Prostate gland (tissue), 2 donors: ENCODE measurements at regions not wholly inside any gene's neighbourhood (a gene's known extent, or its start where the extent isn't known, plus 50 kb on each side); places are given as distances from the start of the nearest gene placed in this dataset.

Experiments used
- DNase-seq: peaks from one replicate; pipeline ENCODE4 v3.0.0-alpha.2; 2019; ENCODE audit warnings: low spot score
- H3K27ac ChIP-seq, 2 donors: fragments of 200-600 bp; sonication (generic); 2 replicates each; pipeline ENCODE4 v1.5.1; 2017 to 2019
- H3K27me3 ChIP-seq: fragments of 200-600 bp; sonication (generic); replicated peaks from 2 replicates; pipeline ENCODE4 v1.5.1; 2019; ENCODE audit not compliant: insufficient read depth
- H3K36me3 ChIP-seq, 2 donors: fragments of 200-600 bp; sonication (generic); 1 replicate in 1 of 2; 2 replicates in 1 of 2; pipeline versions ENCODE4 v1.5.1 to v1.8.1; 2017 to 2019
- H3K4me1 ChIP-seq: fragments of 200-600 bp; sonication (generic); replicated peaks from 2 replicates; pipeline ENCODE4 v1.5.1; 2019
- H3K4me3 ChIP-seq, 2 donors: fragments of 200-600 bp; sonication (generic); 2 replicates each; pipeline ENCODE4 v1.5.1; 2017 to 2019
- H3K9me3 ChIP-seq: fragments of 200-600 bp; sonication (generic); 2 replicates; pipeline ENCODE4 v1.5.1; 2017
- CTCF ChIP-seq, 4 experiments: fragments of 200-600 bp in 2 of 4; fragments of 450-650 bp in 2 of 4; sonication (generic) in 2 of 4; IDR thresholded peaks; 1 replicate in 3 of 4; 2 replicates in 1 of 4; pipeline ENCODE4 v1.5.1; 2016 to 2019; ENCODE audit warnings: antibody characterized with exemption in 4 of 4, mild to moderate bottlenecking in 2 of 4, moderate library complexity in 2 of 4
- POLR2A ChIP-seq: fragments of 450-650 bp; IDR thresholded peaks from one replicate; pipeline ENCODE4 v1.6.1; 2016; ENCODE audit warnings: antibody characterized with exemption, mild to moderate bottlenecking
- POLR2AphosphoS5 ChIP-seq: sonication (generic); formaldehyde crosslinking; IDR thresholded peaks from one replicate; pipeline ENCODE4 v1.6.1; 2017; ENCODE audit warnings: antibody characterized with exemption
- WGBS: methylation state at CpG from one replicate; pipeline ENCODE4 v1.1.5; 2018; 5-methylcytosine and 5-hydroxymethylcytosine counted together
- intact Hi-C: fragments of 100-400 bp; cut with DNase I; formaldehyde crosslinking; loops from one replicate; pipeline ENCODE4 v1.14.2; 2022

- TF ChIP-seq POLR2AphosphoS5: no peak
- TF ChIP-seq POLR2A: no peak
- no peak for TF ChIP-seq CTCF (IDR thresholded peaks at IDR 0.05)
- Histone ChIP-seq H3K27me3 (no peaks in the 10 kb centered on the region), H3K4me3 (no peak overlapping the region), H3K27ac (no peak overlapping the region), H3K36me3 (no peaks in the 10 kb centered on the region), H3K4me1 (no peaks in the 10 kb centered on the region), H3K9me3 (no peaks in the 10 kb centered on the region)
- DNase-seq: no peak
- intact Hi-C loops: no loop called here
- 95% methylated on average over 2 of the region's 2 CpGs for WGBS
These were observed 93.7 kb upstream of the SRD5A2 start for GRCh38 chr2:31674446-31674845.

GRCh38 chr2:31666878-31667277 lies 86.1 kb upstream of the SRD5A2 start:
- Histone ChIP-seq H3K9me3 (no peaks in the 10 kb centered on the region), H3K36me3 (no peaks in the 10 kb centered on the region), H3K27ac (peak overlapping the region in 1 of 2 donors; percentile 30), H3K4me1 (no peaks in the 10 kb centered on the region), H3K4me3 (no peak overlapping the region), H3K27me3 (no peaks in the 10 kb centered on the region)
- WGBS: 45% methylated on average over 1 of the region's 1 CpG
- no peak for TF ChIP-seq POLR2A
- no peak for DNase-seq
- intact Hi-C loops: loop anchor here (10.0 kb wide), 1 partner anchor 168 kb away; no protein-coding TSS in a partner anchor

DNA sequence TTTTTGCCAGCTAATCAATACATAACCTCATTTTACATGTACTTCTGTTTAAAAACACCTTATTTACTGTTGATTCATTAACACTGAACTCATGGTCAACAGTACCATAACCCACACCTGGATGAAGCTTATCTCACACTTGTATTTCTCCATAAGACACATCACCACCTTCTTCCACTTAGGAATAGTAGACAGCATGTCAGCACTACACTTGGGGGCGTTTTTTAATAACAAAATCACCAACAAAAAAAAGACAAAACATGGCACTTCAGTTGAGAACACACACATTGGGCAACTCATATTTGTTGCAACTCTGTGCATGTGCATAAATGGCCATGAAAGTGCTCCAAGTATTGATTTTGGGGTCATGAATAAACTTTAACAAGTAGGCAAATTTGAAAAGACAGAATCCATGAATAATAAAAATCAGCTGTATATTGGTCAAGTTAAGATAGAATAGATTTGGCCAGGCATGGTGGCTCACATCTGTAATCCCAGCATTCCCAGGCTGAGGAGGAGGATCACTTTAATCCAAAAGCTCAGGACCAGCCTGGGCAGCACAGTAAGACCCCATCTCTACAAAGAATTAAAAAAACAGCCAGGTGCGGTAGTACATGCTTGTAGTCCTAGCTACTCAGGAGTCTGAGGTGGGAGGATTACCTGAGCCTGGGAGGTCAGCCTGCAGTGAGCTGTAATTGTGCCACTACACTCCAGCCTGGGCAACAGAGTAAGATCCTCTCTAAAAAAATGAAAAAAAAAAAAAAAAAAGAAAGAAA lies 84.4 kb upstream of the SRD5A2 start:
- Histone ChIP-seq H3K27ac (no peak overlapping the region), H3K27me3 (no peaks in the 10 kb centered on the region), H3K36me3 (no peaks in the 10 kb centered on the region), H3K4me1 (no peaks in the 10 kb centered on the region), H3K9me3 (no peaks in the 10 kb centered on the region), H3K4me3 (no peak overlapping the region)
- DNase-seq: no peak
- WGBS: 94% methylated on average over 2 of the region's 2 CpGs
- intact Hi-C loops: loop anchor here (10.0 kb wide), 1 partner anchor 170 kb away; no protein-coding TSS in a partner anchor
- TF ChIP-seq CTCF (IDR thresholded peaks at IDR 0.05) (no peak), POLR2AphosphoS5 (no peak), POLR2A (no peak)

GRCh38 chr2:31660812-31661335 lies 80.1 kb upstream of the SRD5A2 start:
- no peaks in the 10 kb centered on the region for H3K9me3 ChIP-seq
- no peak overlapping the region for H3K27ac ChIP-seq
- DNase-seq: no peak
- no peak for TF ChIP-seq POLR2AphosphoS5
- TF ChIP-seq POLR2A: no peak
- TF ChIP-seq CTCF (IDR thresholded peaks at IDR 0.05): no peak
- no peak overlapping the region for H3K4me3 ChIP-seq
- H3K4me1 ChIP-seq: no peaks in the 10 kb centered on the region
- intact Hi-C loops: loop anchor here (10.0 kb wide), 1 partner anchor 174 kb away; no protein-coding TSS in a partner anchor
- whole genome bisulfite sequencing: 76% methylated on average over 2 of the region's 2 CpGs
- H3K36me3 ChIP-seq: no peaks in the 10 kb centered on the region
- no peaks in the 10 kb centered on the region for H3K27me3 ChIP-seq

DNA sequence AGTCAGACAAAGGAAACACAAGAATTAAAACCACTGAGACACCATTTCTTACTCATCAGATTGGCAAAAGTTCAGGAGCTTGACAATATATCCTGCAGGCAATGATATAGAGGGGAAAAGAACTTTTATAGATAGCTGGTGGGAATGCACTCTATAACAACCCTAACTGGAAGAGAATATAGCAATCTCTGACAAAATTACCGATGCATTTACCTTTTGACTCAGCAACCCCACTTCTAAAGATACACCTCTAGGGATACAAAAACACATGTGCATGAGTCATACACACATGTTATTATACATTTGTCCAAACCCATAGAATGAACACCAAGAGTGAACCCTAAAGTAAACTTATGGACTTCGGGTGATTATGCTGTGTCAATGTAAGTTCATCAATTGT lies 79.4 kb upstream of the SRD5A2 start:
- Histone ChIP-seq H3K4me3 (no peak overlapping the region), H3K36me3 (no peaks in the 10 kb centered on the region), H3K4me1 (no peaks in the 10 kb centered on the region), H3K27me3 (no peaks in the 10 kb centered on the region), H3K27ac (no peak overlapping the region), H3K9me3 (no peaks in the 10 kb centered on the region)
- no peak for DNase-seq
- 95% methylated on average over 2 of the region's 2 CpGs for WGBS
- TF ChIP-seq POLR2AphosphoS5 (no peak), POLR2A (no peak), CTCF (IDR thresholded peaks at IDR 0.05) (no peak)
- intact Hi-C loops: loop anchor here (10.0 kb wide), 1 partner anchor 175 kb away; no protein-coding TSS in a partner anchor
